ENCODE measurements at regions not wholly inside any gene's neighbourhood (a gene's known extent, or its start where the extent isn't known, plus 50 kb on each side); places are given as distances from the start of the nearest gene placed in this dataset.

DNA sequence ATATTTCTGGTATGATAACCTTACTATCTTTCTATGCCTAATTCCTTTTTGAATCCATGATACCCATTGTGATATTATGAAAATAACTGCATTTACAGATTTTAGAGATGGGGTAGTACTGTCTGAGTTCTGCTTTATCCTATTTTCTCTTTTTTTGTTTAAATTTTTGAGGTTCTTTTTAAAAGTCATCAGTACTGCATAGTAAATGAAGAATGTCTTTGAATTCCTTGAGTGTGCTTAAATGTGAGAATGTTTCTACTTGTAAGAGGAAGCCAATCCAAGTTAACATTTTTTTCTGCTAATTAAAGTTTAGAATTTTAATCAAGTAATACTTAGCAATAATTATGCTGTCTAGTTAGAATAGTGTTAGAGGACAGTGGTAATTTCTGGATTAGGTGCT, 474.6 kb downstream of the PCNX1 start:
- Mint-ChIP-seq H3K27me3 (ENCODE audit: low read depth) (no peaks in the 10 kb centered on the region), H3K4me1 (no peaks in the 10 kb centered on the region)
- TF ChIP-seq, protein P1, sequence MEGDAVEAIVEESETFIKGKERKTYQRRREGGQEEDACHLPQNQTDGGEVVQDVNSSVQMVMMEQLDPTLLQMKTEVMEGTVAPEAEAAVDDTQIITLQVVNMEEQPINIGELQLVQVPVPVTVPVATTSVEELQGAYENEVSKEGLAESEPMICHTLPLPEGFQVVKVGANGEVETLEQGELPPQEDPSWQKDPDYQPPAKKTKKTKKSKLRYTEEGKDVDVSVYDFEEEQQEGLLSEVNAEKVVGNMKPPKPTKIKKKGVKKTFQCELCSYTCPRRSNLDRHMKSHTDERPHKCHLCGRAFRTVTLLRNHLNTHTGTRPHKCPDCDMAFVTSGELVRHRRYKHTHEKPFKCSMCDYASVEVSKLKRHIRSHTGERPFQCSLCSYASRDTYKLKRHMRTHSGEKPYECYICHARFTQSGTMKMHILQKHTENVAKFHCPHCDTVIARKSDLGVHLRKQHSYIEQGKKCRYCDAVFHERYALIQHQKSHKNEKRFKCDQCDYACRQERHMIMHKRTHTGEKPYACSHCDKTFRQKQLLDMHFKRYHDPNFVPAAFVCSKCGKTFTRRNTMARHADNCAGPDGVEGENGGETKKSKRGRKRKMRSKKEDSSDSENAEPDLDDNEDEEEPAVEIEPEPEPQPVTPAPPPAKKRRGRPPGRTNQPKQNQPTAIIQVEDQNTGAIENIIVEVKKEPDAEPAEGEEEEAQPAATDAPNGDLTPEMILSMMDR (IDR thresholded peaks at IDR 0.05; ENCODE audit: unreplicated experiment in 3 of 3), result no peak

DNA sequence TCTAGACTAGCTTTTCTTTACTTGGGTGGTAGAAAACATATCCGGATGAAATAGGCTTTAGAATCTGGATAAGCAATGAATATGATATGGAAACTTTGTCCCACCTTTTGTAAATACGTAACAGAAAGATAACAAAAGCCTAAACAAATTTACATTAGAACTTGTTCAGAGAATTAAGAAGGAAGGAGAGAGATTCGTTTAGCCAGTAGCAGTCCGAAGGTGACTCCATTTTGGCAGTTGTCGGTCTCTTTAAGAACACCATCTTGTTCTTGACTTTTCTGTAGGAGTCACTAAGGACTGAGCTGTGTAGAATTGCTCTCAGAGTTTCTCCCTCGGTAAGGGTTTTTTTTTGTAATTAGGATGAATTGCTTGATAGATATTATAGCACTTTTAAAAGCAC, 475.1 kb downstream of the PCNX1 start:
- TF ChIP-seq, protein P1 (IDR thresholded peaks at IDR 0.05; ENCODE audit: unreplicated experiment in 3 of 3), result no peak
- H3K36me3 Mint-ChIP-seq (ENCODE audit: low read depth), result peaks cover 36% of the 10 kb centered on the region
- no peaks in the 10 kb centered on the region for H3K4me1 Mint-ChIP-seq
- H3K27ac Mint-ChIP-seq, result peak overlapping the region in 1 of 3 experiments; percentile 55
- H3K27me3 Mint-ChIP-seq (ENCODE audit: low read depth), result no peaks in the 10 kb centered on the region
- H3K4me3 Mint-ChIP-seq, result no peak overlapping the region
- H3K9me3 Mint-ChIP-seq, result peaks cover 22% of the 10 kb centered on the region

More for the DNA sequence above, 474.6 kb downstream of the PCNX1 start:
- Mint-ChIP-seq H3K36me3 (ENCODE audit: low read depth) (peaks cover 37% of the 10 kb centered on the region), H3K4me3 (no peak overlapping the region), H3K27ac (peak overlapping the region in 1 of 3 experiments; percentile 55), H3K9me3 (peaks cover 23% of the 10 kb centered on the region)

DNA sequence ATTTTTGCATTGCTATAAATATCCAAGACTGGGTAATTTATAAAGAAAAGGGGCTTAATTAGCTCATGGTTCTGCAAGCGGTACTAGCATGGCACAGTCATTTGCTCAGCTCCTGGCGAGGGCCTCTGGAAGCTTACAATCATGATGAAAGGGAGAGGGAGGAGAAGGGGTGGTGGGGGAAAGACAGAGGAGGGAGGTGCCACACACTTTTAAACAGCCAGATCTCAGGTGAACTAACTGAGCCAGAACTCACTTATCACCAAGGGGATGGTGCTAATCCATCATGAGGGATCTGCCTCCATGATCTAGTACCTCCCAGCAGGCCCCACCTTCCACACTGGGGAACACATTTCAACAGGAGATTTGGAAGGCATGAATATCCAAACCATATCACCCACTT, 476.3 kb downstream of the PCNX1 start:
- peaks cover 12% of the 10 kb centered on the region for H3K9me3 Mint-ChIP-seq
- H3K27me3 Mint-ChIP-seq (ENCODE audit: low read depth), result no peaks in the 10 kb centered on the region
- no peak overlapping the region for H3K4me3 Mint-ChIP-seq
- no peak overlapping the region for H3K27ac Mint-ChIP-seq
- TF ChIP-seq, protein P1 (IDR thresholded peaks at IDR 0.05; ENCODE audit: unreplicated experiment in 3 of 3), result no peak
- peaks cover 25% of the 10 kb centered on the region for H3K36me3 Mint-ChIP-seq (ENCODE audit: low read depth)
- H3K4me1 Mint-ChIP-seq, result no peaks in the 10 kb centered on the region

DNA sequence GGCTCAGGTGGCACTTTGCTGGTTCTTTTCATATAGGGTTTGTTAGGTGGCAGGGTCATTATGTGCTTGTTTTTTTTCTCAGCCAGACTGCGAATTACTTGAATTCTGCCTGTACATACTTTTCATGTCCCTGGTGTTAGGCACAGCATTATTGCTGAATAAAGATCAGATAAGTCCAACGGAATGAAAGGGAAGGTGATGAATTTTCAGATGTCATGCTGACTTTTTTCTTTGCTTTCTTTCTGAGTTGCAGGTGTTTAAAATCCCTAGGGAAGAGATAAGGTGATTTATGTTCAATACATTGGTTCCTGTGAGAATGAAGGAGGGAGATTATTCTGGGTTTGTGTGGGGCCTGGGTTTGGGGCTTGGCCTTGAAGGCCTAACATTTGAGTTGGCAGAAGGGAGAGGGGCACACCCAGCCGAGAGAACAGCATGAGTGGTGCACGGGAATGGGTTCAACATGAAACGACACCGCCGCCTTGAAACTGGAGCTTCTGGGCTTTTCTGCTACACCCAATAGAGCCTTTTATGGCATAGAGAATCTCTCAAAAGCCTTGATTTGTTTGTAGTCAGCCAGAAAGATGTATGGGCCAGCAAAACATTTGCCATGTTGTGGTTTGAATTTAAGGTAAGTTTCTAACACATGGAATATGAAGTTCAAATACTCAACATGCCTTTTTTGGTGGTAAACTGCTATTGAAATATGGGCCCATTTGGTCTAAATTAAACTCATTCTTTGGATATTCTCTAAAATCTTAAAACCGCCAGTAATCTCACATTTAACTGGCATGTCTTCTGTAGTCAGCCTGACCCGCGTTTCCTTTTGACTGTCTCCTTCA, 477.0 kb downstream of the PCNX1 start:
- Mint-ChIP-seq H3K36me3 (ENCODE audit: low read depth) (peaks cover 18% of the 10 kb centered on the region), H3K4me3 (no peak overlapping the region), H3K27me3 (ENCODE audit: low read depth) (no peaks in the 10 kb centered on the region), H3K4me1 (no peaks in the 10 kb centered on the region), H3K27ac (peak overlapping the region in 1 of 3 experiments; percentile 11), H3K9me3 (peaks cover 7% of the 10 kb centered on the region)
- TF ChIP-seq, protein P1 (IDR thresholded peaks at IDR 0.05; ENCODE audit: unreplicated experiment in 3 of 3), result no peak

DNA sequence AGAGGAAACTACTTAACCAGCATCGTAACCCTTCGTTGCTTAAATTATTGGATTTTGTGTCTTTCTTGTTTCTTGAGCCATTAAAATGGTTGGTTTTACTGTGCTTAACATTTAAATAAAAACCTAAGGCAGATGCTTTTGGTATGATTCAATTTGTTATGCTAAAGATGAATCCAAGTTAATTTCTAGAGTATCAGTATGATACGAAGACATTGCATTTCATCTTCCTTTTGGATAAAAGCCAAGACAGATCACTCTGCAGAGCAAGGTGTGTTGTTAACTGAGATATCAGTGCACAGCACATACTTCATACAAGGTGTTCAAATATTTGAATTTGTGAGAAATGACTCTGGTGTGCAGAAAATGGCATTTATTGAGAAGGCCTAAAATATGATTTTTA, 480.5 kb downstream of the PCNX1 start:
- Mint-ChIP-seq H3K4me1 (no peaks in the 10 kb centered on the region), H3K27ac (no peak overlapping the region), H3K36me3 (ENCODE audit: low read depth) (peaks cover 10% of the 10 kb centered on the region), H3K27me3 (ENCODE audit: low read depth) (no peaks in the 10 kb centered on the region), H3K9me3 (no peaks in the 10 kb centered on the region), H3K4me3 (no peak overlapping the region)
- TF ChIP-seq, protein P1 (IDR thresholded peaks at IDR 0.05; ENCODE audit: unreplicated experiment in 3 of 3), result no peak

DNA sequence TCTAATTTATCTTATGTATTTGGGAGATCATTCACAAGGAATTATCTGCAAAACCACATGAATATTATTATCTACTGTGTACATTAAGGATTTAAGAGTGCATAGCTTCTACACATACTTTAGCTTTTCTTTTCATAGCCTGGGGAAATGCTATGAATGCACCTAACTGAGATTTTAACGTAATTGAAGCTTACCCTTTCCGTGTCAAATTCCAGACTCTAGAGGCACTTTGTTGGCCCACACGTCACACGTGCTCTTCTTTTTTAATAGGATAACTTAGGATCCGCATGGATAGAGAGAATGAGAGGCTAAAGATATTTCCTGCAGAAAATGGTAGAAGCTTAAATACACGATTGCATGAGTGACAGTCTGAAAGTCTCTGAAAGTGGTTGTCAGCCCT, 481.1 kb downstream of the PCNX1 start:
- H3K9me3 Mint-ChIP-seq, result no peaks in the 10 kb centered on the region
- peaks cover 10% of the 10 kb centered on the region for H3K36me3 Mint-ChIP-seq (ENCODE audit: low read depth)
- H3K4me3 Mint-ChIP-seq, result no peak overlapping the region
- H3K27me3 Mint-ChIP-seq (ENCODE audit: low read depth), result no peaks in the 10 kb centered on the region
- H3K4me1 Mint-ChIP-seq, result no peaks in the 10 kb centered on the region
- TF ChIP-seq, protein P1 (IDR thresholded peaks at IDR 0.05; ENCODE audit: unreplicated experiment in 3 of 3), result no peak
- H3K27ac Mint-ChIP-seq, result no peak overlapping the region
